ENCODE measurements at regions not wholly inside any gene's neighbourhood (a gene's known extent, or its start where the extent isn't known, plus 50 kb on each side); places are given as distances from the start of the nearest gene placed in this dataset.
"Not testable (repeated sequence)": the region's sequence is repeated elsewhere in the genome, so short reads cannot be mapped to it uniquely, and the experiment has no call there.

DNA sequence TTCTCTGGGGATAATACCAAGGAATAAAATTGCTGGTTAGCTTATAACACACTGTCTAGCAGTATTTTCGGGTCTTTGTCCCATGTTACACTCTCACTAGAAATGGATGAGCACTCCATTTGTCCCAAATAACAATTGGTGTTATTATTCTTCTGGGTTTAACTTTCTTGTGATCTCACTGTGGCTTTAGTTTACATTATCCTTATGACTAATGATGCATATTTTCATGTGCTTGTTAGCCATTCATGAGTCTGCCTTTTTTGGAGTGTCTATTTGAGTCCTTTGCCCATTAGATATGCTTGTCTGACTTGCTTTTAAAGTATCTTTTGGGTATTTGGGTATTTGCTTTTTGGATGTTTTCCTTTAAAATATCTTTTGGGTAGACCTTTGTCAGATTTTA is 372.9 kb upstream of the TENM3 start:
- no peak for DNase-seq (ENCODE audit: low read depth)

DNA sequence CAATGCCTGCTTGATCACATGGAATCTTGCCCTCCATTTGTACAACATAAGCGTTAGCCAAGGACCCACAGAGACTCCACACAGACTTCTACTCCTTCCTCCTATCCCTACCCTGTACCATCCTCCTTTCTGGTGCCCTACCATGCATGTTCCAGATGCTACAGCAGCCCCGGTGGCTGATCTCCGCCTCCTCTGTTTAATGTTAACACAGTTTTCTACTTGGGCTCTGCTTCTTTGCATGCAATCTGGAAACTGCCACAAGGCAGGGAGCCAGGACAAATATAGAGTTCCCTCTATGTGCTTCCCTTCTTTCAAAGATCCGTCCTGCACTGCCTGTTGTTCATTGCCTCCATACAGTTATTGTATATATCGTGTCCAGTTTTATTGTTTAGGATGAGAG is 368.6 kb upstream of the TENM3 start:
- DNase-seq (ENCODE audit: low read depth): no peak

DNA sequence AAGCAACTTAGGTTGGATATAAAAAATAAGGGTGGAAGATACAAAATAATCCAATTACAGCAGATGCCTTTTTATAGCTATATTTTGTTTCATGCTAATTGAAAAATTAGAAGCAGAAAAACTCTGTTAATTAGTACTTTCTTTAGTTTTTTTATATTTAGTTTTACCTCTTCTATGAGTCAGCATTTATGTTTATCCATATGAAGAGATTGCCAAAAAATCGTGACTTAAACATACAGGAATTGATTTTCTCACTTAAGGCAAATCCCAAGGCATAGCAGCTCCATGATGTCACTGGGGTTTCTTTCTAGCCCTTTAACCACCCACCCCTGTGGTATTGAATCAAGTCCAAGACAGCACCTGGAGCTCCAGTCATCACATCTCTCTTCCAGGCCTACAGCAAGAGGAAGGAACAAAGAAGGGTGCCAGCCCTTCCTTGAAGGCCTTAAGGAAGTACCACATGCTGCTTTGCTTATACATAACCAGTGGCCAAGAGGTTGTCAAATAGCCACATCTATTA is 365.8 kb upstream of the TENM3 start:
- DNase-seq (ENCODE audit: low read depth): no peak

DNA sequence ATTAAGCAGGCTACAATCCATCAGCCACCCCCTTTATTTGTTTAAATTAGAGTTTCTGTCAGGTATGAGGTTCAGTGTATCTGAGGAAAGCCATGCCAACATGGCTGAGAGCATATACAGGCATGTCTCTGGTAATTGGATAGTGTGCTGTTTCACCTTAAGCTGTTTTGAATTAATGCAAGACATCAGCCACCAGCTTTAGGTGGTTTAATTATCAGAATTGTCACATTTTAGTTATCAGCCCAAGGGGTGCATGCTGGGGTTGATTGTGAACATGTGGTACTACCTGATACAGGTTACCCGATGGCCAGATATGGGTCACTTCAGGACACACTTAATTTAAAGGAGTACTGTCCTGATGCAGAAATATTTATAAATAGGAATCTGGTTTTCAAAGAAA is 353.2 kb upstream of the TENM3 start:
- no peak for DNase-seq (ENCODE audit: low read depth)

DNA sequence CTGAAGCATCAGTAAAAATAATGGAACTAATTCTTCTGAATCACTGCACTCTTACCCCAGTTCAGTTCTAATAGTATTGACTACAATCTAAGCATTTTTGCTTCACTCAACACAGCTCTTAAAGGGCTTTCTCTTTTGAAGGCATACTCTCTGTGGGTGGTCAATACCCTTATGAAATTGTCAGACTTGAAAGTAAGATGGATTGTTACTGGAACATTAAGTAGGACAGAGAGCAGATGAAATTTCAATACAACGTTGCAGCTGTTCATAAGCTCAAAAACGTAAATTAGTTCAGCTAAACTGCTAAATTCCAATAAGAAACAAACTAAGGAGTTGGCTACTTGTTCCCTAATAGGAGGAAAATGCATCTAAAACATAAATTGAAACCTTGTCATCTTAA is 352.3 kb upstream of the TENM3 start:
- DNase-seq (ENCODE audit: low read depth): no peak

DNA sequence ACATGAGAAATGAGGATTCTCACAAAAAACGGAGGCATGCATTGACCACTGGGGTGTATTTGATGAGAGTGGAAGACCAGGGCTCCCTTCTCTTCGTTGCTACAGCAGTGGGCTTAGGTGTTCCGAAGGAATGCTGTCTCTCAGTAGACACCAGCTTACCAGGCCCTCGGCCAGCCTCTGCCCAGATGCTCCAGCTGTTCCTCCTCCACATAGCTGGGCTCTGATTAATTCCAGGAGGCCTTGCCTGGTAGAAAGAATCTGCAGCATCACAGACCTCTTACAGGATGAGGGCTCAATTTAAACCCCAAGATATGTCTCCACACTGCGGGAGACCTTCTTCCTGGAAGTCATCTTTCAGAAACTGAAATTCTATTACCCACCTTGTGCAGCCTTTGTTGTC is 346.6 kb upstream of the TENM3 start:
- DNase-seq (ENCODE audit: low read depth): no peak

DNA sequence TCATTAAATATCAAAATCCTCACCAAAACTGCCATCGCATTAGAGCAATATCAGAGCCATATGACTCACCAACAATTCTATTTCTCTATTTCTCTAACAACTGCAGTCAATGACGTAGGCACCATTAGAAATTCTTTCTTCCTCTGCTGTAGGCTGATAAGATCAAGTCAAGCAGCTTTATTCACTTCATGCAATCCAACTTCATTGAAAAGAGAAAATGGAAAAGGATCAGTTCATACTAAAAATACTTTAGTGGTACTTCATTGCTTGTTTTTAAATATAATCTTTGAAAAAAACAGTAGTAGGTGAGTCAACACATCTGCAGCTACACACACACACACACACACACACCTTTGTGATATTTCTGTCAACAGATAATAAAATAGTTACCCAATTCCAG is 345.3 kb upstream of the TENM3 start:
- DNase-seq (ENCODE audit: low read depth): no peak

DNA sequence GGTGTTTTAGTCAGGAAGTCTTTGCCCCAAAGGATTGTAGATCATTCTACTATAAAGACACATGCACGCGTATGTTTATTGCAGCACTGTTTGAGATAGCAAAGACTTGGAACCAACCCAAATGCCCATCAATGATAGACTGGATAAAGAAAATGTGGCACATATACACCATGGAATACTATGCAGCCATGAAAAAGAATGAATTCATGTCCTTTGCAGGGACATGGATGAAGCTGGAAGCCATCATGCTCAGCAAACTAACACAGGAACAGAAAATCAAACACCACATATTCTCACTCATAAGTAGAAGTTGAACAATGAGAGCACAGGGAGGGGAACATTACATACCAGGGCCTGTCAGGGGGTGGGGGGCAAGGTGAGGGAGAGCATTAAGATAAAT is 340.8 kb upstream of the TENM3 start:
- DNase-seq (ENCODE audit: low read depth): not testable (repeated sequence)

DNA sequence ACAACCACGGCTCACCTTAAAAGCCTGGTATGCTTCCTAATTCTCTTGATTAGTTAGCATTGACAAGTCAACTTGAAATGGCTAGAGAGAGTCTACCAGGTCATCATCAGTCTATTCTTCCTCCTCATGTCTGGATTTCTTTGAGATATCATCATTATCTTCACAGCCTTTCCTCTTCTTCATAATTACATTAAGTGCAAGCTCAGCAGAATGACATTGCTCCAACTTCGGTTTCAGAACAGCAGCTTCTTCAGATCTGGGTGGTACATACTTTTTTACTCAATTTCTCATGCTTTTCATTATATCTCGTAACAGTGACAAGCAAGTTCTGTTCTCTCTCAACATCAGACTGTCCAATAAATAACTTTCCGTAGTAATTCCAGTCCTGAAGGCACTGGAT is 337.5 kb upstream of the TENM3 start:
- no peak for DNase-seq (ENCODE audit: low read depth)

DNA sequence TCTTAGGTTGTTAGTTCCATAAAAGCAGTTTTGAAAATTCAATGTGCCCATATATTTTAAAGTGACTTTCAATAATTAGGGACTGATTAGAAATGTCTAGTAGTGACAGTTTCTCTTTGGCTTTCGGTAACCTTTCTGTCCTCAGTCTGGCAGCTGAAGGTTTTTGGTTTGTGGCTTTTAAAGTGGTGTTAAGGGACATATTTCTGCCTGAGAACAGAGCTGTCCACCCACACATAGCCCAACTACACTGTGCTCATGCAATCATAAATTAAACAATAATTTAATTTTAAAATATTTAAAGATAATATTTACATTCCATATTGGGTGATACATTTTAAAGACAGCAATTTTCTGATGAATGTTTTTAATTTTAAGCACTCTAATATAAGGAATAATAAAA is 335.0 kb upstream of the TENM3 start:
- no peak for DNase-seq (ENCODE audit: low read depth)

DNA sequence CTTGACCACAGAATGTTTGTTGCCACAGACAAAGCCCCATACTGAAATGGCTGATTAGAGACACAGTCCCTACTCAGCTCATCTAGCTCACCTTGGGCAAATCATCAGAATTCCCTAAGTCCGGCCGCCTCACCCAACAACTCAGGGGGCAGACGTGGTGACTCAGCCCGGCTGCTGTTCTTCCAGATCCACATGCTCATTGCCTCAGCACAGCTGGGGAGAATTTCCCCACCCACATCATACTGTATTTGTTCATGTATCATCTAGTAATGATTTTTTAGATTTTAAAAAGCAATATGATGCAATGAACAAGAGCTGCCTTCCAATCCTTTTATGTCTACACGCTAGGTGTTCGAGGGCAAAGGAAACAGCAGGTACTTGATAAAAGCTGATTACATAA is 333.8 kb upstream of the TENM3 start:
- DNase-seq (ENCODE audit: low read depth): no peak

DNA sequence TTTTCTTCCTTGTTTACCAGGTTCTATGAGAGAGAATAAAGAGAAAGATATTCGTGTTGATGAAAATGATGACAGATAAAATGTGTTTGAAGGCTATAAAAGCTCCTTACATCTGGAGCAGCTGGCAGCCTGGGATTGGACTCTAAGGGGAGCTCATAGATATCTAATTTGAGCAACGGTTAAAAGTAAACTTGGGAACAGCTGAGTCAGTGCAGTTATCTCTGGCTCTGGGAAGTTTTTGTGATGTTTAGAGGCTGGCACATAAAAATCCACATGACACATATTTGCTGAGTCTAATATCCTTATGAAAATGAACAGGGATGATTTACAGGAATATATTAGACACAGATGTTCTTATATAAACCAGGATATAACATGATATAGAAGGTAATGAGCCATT is 331.8 kb upstream of the TENM3 start:
- DNase-seq (ENCODE audit: low read depth): no peak

DNA sequence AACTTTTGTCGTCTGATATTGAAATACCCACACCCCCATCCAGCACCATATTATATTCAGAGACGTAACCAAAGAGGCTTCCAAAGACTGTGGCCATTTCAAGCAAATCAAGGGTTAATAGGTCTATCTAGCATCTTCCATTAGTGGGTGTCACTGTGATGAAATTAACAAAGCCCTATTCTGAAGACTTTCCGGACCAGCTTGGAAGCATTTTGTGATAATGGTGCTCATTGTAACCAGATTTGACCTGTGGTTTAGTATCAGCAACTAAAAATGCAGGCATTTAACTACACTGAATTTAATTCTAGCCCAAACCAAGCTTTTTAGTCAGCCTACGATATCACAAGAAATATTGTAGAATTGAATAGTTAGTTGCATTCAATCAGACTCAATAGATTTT is 309.7 kb upstream of the TENM3 start:
- DNase-seq (ENCODE audit: low read depth): no peak

DNA sequence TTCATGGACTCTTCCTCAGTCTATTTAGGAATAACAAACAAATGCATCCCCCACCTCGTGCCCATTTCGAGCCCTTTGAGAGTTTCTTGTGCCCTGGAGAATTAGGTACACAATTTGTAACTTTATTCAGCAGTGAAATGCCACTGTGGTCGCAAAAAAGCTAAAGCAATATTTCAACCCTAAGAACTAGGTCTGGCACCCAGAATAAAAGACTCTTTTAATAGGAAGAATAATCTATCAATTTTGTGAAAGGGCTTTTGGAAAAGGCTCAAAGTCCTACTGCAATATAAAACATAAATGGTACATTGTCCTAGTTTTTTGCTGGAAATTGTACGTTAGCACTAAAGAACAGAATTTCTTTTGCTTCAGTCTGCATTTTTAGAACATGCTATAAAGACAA is 304.6 kb upstream of the TENM3 start:
- DNase-seq (ENCODE audit: low read depth): no peak

DNA sequence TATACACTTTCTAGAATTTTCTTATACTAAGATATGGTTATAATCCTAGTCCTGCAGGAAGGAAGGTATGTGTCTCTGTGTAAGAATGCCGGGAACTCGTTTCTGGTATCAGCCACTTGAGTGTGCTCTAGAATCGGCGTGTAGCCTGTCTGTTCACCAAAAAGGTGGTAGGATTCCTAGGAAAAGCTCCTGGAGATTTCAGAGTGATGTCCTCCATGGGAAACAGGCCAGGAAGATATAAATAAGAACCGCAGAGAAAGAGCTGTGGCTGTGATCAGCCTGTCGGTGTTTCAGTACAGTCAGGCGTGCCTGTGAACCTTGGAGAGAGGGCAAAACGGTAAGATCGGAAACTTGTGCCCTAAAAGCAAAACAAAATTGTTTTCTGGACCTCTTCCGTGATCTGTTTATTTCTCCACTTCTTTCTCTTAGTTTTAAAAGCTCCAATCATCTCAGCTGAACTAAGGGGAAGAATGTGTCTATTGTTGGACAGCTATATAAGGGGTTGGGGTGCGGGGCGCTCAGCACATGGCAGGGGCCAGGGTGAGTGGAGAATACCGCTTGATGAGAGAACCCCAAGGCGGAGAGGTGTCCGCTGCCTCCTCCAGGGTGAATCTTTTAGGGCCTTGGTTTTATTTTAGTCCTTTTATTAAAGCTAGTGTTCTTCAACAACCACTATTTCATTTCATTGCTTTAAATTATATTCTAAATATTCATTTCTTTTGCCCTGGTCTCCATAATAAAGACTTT is 303.8 kb upstream of the TENM3 start:
- no peak for DNase-seq (ENCODE audit: low read depth)

DNA sequence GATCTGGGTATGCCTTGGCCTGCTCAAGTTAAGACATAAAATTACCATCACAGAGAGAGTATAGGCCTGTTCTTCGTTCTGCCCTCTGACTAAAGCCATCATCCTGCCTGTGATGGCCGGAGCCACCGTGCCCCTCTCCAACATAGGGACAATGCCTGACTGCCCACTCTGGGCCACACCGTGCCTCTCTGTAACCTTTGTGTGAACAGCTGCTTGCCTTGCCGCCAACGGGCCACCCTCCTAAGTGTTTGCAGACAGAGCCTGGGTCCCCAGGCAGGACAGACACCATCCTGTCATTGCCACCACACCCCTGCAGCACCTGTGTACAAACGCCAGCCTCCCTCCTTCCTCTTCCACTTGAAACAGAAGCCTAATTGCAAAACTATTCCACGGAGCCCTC is 298.7 kb upstream of the TENM3 start:
- DNase-seq (ENCODE audit: low read depth): no peak

DNA sequence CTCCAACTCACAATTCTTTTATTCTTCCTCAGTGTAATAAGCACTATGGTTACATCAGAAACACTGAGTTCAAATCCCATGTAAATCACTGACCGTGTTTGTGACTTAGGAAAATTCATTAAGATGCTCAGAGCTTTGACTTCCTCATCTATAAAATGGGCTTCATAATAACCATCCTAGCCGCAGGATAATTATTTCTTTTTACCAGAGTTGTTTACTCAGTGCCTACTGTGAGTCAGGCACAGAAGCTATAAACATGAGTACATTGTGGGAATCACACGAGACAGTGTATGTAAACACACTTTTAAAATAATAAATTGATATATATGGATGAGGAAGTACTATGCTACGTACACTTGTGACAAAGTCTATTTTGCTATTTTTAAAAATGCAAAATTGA is 296.3 kb upstream of the TENM3 start:
- DNase-seq (ENCODE audit: low read depth): no peak

DNA sequence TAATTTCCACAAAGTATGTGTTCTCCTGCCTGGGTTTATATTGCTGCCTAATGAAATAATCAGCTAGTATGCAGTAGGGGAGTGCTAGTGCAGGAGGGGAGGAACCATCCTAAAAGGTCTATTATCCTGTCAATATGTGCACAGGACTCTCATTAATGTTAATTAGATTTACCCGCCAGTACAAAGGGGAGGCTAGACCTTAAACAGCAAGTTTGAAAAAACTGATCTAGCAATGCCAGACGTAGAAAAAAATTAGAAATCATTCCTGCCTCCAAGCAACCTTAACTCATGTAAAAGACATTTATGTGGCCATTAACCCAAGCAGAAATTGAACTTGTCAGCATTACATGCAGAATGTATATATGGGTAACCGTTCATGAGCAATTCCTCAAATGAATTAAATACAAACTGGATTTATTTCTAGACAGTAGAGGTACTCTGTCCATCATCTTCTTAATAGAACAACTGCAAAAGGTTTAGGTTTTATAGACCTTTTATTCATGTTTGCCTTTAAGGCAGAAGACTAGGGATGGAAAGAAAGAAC is 294.3 kb upstream of the TENM3 start:
- no peak for DNase-seq (ENCODE audit: low read depth)

DNA sequence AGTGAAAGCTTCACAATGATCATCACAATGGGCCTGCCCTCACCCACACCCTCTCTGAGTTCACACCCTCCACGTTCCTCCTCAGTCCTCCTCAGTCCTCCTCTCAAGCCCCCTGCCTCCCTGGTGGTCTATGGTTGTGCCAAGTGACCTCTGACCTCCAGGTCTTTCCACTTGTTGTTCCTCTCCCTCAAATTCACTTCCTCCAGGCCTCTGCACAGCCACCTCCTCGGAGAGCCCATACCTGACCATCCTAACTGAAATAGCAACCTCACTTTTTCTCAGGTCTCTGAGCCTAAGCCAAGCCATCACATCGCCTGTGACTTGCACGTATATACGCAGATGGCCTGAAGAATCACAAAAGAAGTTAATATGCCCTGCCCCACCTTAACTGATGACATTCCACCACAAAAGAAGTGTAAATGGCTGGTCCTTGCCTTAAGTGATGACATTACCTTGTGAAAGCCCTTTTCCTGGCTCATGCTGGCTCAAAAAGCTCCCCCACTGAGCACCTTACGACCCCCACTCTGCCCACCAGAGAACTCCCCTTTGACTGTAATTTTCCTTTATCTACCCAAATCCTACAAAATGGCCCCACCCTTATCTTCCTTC is 293.4 kb upstream of the TENM3 start:
- no peak for DNase-seq (ENCODE audit: low read depth)

DNA sequence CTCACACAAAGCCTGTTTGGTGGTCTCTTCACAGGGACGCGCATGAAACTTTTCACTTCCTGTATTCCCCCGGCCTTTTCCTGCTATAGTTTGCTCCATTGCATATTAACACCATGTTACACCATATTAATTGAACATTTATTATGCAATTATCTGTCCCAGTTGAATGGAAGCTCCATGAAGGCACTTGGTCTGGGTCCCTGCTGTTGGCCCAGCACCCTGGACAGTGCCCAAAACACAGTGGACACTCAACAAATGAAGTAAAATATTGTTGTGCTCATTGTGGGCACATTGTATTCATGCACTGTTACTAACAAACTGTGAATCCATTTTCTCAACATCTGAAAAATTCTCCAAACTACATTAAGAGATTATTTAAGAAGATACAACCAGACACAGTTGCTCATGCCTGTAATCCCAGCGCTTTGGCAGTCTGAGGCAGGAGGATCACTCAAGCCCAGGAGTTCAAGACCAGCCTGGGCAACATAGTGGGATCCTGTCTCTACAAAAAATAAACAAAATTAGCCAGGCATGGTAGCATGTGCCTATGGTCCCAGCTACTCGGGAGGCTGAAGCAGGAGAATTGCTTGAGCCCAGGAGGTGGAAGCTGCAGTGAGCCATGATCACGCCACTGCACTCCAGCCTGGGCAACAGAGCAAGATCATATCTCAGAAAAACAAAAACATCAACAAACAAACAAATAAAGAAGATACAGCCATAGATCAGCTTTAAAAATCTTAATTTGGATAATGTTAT is 292.7 kb upstream of the TENM3 start:
- no peak for DNase-seq (ENCODE audit: low read depth)

DNA sequence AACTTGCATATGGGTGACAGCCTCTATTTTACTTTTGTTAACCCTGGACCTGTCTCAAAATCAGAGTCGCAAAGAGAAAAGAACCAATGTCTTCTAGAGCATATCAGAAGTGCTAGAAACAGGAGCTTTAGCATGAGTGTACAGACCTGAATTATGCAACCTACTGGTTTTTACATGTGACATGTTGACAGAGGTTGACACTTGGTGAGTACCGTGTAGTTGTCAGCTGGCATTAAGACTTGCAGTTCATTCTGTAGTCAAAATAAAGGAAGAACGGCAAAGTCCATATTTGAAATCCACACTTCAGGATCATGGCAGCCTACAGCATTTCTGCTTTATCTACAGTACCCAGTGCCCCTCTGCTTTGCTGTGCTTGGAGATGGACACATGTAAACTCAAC is 291.9 kb upstream of the TENM3 start:
- no peak for DNase-seq (ENCODE audit: low read depth)

DNA sequence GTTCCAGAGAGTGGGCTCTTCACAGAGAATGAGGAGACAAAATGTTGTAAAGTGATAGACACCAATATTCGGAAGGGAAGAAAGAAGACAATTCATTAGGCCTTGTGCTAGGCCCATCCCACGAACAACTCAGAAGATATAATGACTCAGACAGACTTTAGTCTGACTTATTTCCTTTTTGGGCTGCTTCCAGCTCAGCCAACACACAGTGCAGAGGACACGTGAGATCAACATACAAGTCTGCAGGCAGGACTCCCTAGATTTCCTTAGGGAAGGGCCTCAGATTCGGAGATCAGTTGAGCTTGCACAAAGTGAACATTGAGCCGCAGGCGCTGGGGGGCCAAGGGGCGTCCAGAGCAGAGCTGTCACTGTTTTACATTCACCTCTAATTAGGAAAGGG is 290.7 kb upstream of the TENM3 start:
- DNase-seq (ENCODE audit: low read depth): no peak

DNA sequence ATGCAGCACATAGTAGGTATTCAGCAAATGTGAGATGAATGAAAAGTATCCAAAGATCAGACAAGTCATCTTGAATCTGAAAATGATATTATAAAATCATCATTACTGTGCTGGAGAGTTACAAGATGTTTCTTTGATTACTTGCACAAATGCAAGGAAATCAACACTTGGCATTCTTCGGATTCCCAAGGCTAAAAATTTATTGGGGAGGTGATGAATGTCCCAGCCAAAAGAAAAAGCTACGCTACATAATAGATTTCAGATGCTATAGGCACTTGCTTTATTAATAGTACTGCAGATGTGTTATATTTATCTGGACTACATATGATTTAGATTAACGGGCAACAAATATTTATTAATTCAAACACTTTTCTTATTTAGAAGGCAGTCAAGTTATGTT is 286.7 kb upstream of the TENM3 start:
- no peak for DNase-seq (ENCODE audit: low read depth)

All from activated T-cell treated with anti-CD3 and anti-CD28 coated beads for 24 hours (primary cell).